Neural cell (in vitro differentiated cells): ENCODE measurements at regions not wholly inside any gene's neighbourhood (a gene's known extent, or its start where the extent isn't known, plus 50 kb on each side); places are given as distances from the start of the nearest gene placed in this dataset.
A peak's percentile ranks its signal among the peaks of the same experiment; 100 is the strongest.

Experiments
- H2AFZ ChIP-seq: fragments of 200-600, 300-800 bp; sonication (generic), shearing (Covaris generic); 2 replicates; pipeline ENCODE4 v1.6.0; 2014; ENCODE audit warnings: low read depth, mild to moderate bottlenecking, antibody characterized with exemption, low read length, moderate library complexity
- H3F3A ChIP-seq: fragments of 200-600 bp; shearing (Covaris generic); 2 replicates; pipeline ENCODE4 v1.6.1; 2016; ENCODE audit warnings: mild to moderate bottlenecking, moderate library complexity, mixed read lengths, antibody characterized with exemption, low read length; ENCODE audit not compliant: insufficient read depth, poor library complexity, severe bottlenecking
- H3K27ac ChIP-seq: fragments of 200-600, 300-800 bp; sonication (generic), shearing (Covaris generic); 2 replicates; pipeline ENCODE4 v1.5.1; 2014; ENCODE audit warnings: mild to moderate bottlenecking, low read length, moderate library complexity
- H3K27me3 ChIP-seq: fragments of 300-800, 200-600 bp; sonication (generic), shearing (Covaris generic); 2 replicates; pipeline ENCODE4 v1.6.0; 2014; ENCODE audit warnings: mild to moderate bottlenecking, low read depth, low read length, moderate library complexity; ENCODE audit not compliant: insufficient read depth
- H3K36me3 ChIP-seq: fragments of 300-800, 200-600 bp; sonication (generic), shearing (Covaris generic); 2 replicates; pipeline ENCODE4 v1.5.1; 2014; ENCODE audit warnings: mild to moderate bottlenecking, antibody characterized with exemption, low read length, moderate library complexity; ENCODE audit not compliant: insufficient read depth
- H3K4me2 ChIP-seq: fragments of 300-800, 200-600 bp; sonication (generic), shearing (Covaris generic); 2 replicates; pipeline ENCODE4 v1.6.0; 2014; ENCODE audit warnings: mild to moderate bottlenecking, low read length
- H3K4me3 ChIP-seq: fragments of 300-800, 200-600 bp; sonication (generic), shearing (Covaris generic); 2 replicates; pipeline ENCODE4 v1.5.1; 2014; ENCODE audit warnings: mild to moderate bottlenecking, low read length, moderate library complexity
- H3K79me2 ChIP-seq: fragments of 200-600 bp; shearing (Covaris generic); replicated peaks from 2 replicates; pipeline ENCODE4 v1.6.0; 2014; ENCODE audit warnings: mild to moderate bottlenecking, low read length, moderate library complexity; ENCODE audit not compliant: insufficient read depth
- H3K9ac ChIP-seq: fragments of 300-800, 200-600 bp; sonication (generic), shearing (Covaris generic); 2 replicates; pipeline ENCODE4 v1.6.1; 2016; ENCODE audit warnings: mild to moderate bottlenecking, low read length, mixed read lengths
- H3K9me2 ChIP-seq: fragments of 200-600 bp; shearing (Covaris generic); 2 replicates; pipeline ENCODE4 v1.6.1; 2016; ENCODE audit warnings: mild to moderate bottlenecking, low read length, mixed read lengths; ENCODE audit not compliant: insufficient read depth
- H3K9me3 ChIP-seq: fragments of 200-600, 300-800 bp; sonication (generic), shearing (Covaris generic); 2 replicates; pipeline ENCODE4 v1.6.1; 2016; ENCODE audit warnings: mild to moderate bottlenecking, mixed run types, low read length, moderate library complexity, mixed read lengths
- H4K20me1 ChIP-seq: fragments of 200-600 bp; shearing (Covaris generic); 2 replicates; pipeline ENCODE4 v1.6.1; 2016; ENCODE audit warnings: mild to moderate bottlenecking, mixed run types; ENCODE audit not compliant: insufficient read depth
- CTCF ChIP-seq: fragments of 450-650 bp; IDR thresholded peaks from 2 replicates; pipeline ENCODE4 v1.5.1; 2014; ENCODE audit warnings: antibody characterized with exemption, mild to moderate bottlenecking, moderate library complexity; ENCODE audit not compliant: poor library complexity, severe bottlenecking
- EP300 ChIP-seq: fragments of 450-650 bp; conservative IDR thresholded peaks from 2 replicates; pipeline ENCODE4 v1.6.1; 2014; ENCODE audit warnings: antibody characterized with exemption, mild to moderate bottlenecking, moderate library complexity; ENCODE audit not compliant: poor library complexity, severe bottlenecking
- EZH2 ChIP-seq: fragments of 200-600, 300-800 bp; shearing (Covaris generic), sonication (generic); IDR thresholded peaks from 2 replicates; pipeline ENCODE4 v1.6.1; 2014; ENCODE audit warnings: antibody characterized with exemption, low read length, borderline replicate concordance, mild to moderate bottlenecking; ENCODE audit not compliant: insufficient read depth, poor library complexity, severe bottlenecking
- MXI1 ChIP-seq: fragments of 450-650 bp; conservative IDR thresholded peaks from 2 replicates; pipeline ENCODE4 v1.6.1; 2014; ENCODE audit warnings: antibody characterized with exemption, mild to moderate bottlenecking; ENCODE audit not compliant: poor library complexity, severe bottlenecking
- POLR2AphosphoS5 ChIP-seq: IDR thresholded peaks from 2 replicates; pipeline ENCODE4 v1.6.1; 2012
- RAD21 ChIP-seq: fragments of 450-650 bp; conservative IDR thresholded peaks from 2 replicates; pipeline ENCODE4 v1.6.1; 2014; ENCODE audit warnings: antibody characterized with exemption, mild to moderate bottlenecking, moderate library complexity
- REST ChIP-seq: IDR thresholded peaks from 2 replicates; pipeline ENCODE4 v1.6.1; 2012; ENCODE audit warnings: borderline replicate concordance
- SMC3 ChIP-seq: fragments of 450-650 bp; conservative IDR thresholded peaks from 2 replicates; pipeline ENCODE4 v1.6.1; 2014; ENCODE audit warnings: antibody characterized with exemption, mild to moderate bottlenecking, moderate library complexity; ENCODE audit not compliant: poor library complexity
- TAF1 ChIP-seq: IDR thresholded peaks from 2 replicates; pipeline ENCODE4 v1.6.1; 2012; ENCODE audit warnings: low read depth

- H3K27ac ChIP-seq = no peak overlapping the region
- H3F3A ChIP-seq = no peaks in the 10 kb centered on the region
- H3K4me3 ChIP-seq = no peak overlapping the region
- no peaks in the 10 kb centered on the region for H3K27me3 ChIP-seq
- H3K36me3 ChIP-seq = no peaks in the 10 kb centered on the region
- H3K9me2 ChIP-seq = no peaks in the 10 kb centered on the region
- H3K79me2 ChIP-seq = no peaks in the 10 kb centered on the region
- no peak overlapping the region for H2AFZ ChIP-seq
- H3K9ac ChIP-seq = no peak overlapping the region
- H3K9me3 ChIP-seq = no peaks in the 10 kb centered on the region
- TF ChIP-seq SMC3 (peak; percentile 25), EZH2 (no peak), RAD21 (peak; percentile 56), CTCF (peak; percentile 57), POLR2AphosphoS5 (no peak)
- H3K4me2 ChIP-seq = no peak overlapping the region
- H4K20me1 ChIP-seq = no peaks in the 10 kb centered on the region
These were observed 79.3 kb upstream of the TSPAN11 start for GRCh38 chr12:30847259-30847658.

GRCh38 chr12:30846776-30847175, 79.8 kb upstream of the TSPAN11 start:
- Histone ChIP-seq H3K4me2 (no peak overlapping the region), H3K27ac (no peak overlapping the region), H3K9ac (no peak overlapping the region), H3K36me3 (no peaks in the 10 kb centered on the region), H3K27me3 (no peaks in the 10 kb centered on the region), H2AFZ (no peak overlapping the region), H3K79me2 (no peaks in the 10 kb centered on the region), H3K9me2 (no peaks in the 10 kb centered on the region), H4K20me1 (no peaks in the 10 kb centered on the region), H3K9me3 (no peaks in the 10 kb centered on the region), H3F3A (no peaks in the 10 kb centered on the region), H3K4me3 (no peak overlapping the region)
- TF ChIP-seq TAF1 = no peak
- TF ChIP-seq MXI1 = no peak
- TF ChIP-seq EZH2 = no peak
- TF ChIP-seq CTCF = no peak
- TF ChIP-seq EP300 = no peak
- no peak for TF ChIP-seq POLR2AphosphoS5
- TF ChIP-seq REST = no peak
- no peak for TF ChIP-seq SMC3
- TF ChIP-seq RAD21 = no peak
